ENCODE measurements at regions not wholly inside any gene's neighbourhood (a gene's known extent, or its start where the extent isn't known, plus 50 kb on each side); places are given as distances from the start of the nearest gene placed in this dataset.

DNA sequence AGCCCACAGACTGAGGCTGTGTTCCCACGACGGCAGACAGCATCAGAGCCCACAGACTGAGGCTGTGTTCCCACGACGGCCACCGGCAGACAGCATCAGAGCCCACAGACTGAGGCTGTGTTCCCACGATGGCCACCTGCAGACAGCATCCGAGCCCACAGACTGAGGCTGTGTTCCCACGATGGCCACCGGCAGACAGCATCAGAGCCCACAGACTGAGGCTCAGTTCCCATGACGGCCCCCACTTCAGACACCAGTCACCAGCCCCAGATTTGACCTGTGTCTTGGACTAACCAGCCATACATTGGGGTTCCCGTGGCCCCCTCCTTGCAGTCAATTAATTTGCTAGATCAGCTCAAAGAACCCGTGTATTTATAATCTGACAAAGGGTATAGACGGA, 57.8 kb upstream of the SNTG2 start:
- H3K4me1 ChIP-seq (replicated peaks in 1 of 4; ENCODE audit: control insufficient read depth in 3 of 4, insufficient read depth in 4 of 4, low read length in 3 of 4), result peaks cover 0 to 20% (median 12%) of the 10 kb centered on the region in 4 experiments
- no peak overlapping the region for H2AFZ ChIP-seq (ENCODE audit: low read length)
- no peak overlapping the region for H3K9ac ChIP-seq (replicated peaks in 1 of 4; ENCODE audit: extremely low read depth in 1 of 4, low read depth in 3 of 4, low read length in 3 of 4)
- peak overlapping the region; percentile 77; the same call in 1 of the 2 replicates for H2BK5ac ChIP-seq (ENCODE audit: low read depth, low read length)
- no peak overlapping the region for H3K4me2 ChIP-seq (ENCODE audit: insufficient read depth in 1 of 2, low read depth in 2 of 2, low read length in 2 of 2)
- H4K8ac ChIP-seq (ENCODE audit: extremely low read depth, insufficient read depth, low read length), result no peak overlapping the region
- H3K4ac ChIP-seq (replicated peaks; ENCODE audit: insufficient read length, low read depth, low read length), result no peak overlapping the region
- peak overlapping the region; percentile 83; the same call in 1 of the 2 replicates for H2BK12ac ChIP-seq (ENCODE audit: low read depth, low read length)
- peaks cover 11 to 21% of the 10 kb centered on the region in 2 experiments for H3K9me3 ChIP-seq (ENCODE audit: insufficient read depth in 2 of 2, low read depth in 1 of 2, low read length in 1 of 2)
- no peak overlapping the region for H2BK120ac ChIP-seq (replicated peaks; ENCODE audit: low read depth, low read length)
- H4K91ac ChIP-seq (replicated peaks; ENCODE audit: insufficient read length, low read length), result no peak overlapping the region
- POLR2A ChIA-PET (ENCODE audit: partially characterized antibody), result no interaction called here
- no peaks in the 10 kb centered on the region for H3K23me2 ChIP-seq (ENCODE audit: low read depth, low read length)
- H3K27ac ChIP-seq (ENCODE audit: low read depth, low read length), result no peak overlapping the region
- no peak overlapping the region for H4K5ac ChIP-seq (ENCODE audit: insufficient read length, low read depth, low read length)
- peak overlapping the region; percentile 66; the same call in 1 of the 2 replicates for H2BK20ac ChIP-seq (ENCODE audit: low read length)
- CTCF ChIA-PET (ENCODE audit: partially characterized antibody), result interaction anchor here (0.8 to 2.0 kb wide), 2 partner anchors 10 to 61 kb away, joined by 3 to 4 read pairs; no protein-coding TSS in a partner anchor
- no peak overlapping the region for H3K23ac ChIP-seq (ENCODE audit: insufficient read length)
- no peaks in the 10 kb centered on the region for H4K20me1 ChIP-seq (replicated peaks in 1 of 2; ENCODE audit: control insufficient read depth in 1 of 2, insufficient read depth in 2 of 2, low read length in 2 of 2)
- H3K18ac ChIP-seq (ENCODE audit: extremely low read depth, low read length), result no peak overlapping the region
- DNase-seq (ENCODE audit: low read depth in 1 of 2, low spot score in 2 of 2), result no peak
- no peak overlapping the region for H3K56ac ChIP-seq (replicated peaks; ENCODE audit: insufficient read length, low read depth, low read length)
- 91% methylated on average over 13 of the region's 13 CpGs; no CpG with 5 or more reads in 1 of the 2 experiments for WGBS, 2 experiments (ENCODE audit: extremely low coverage in 1 of 2, insufficient coverage in 1 of 2, insufficient read length in 1 of 2, insufficient replicate concordance in 2 of 2, low coverage in 1 of 2, low lambda C conversion rate in 2 of 2, missing lambda C conversion rate in 1 of 2)
- no peak overlapping the region for H2AK5ac ChIP-seq (ENCODE audit: low read depth, low read length)
- H3K27me3 ChIP-seq (replicated peaks in 1 of 4; ENCODE audit: control insufficient read depth in 3 of 4, extremely low read depth in 1 of 4, insufficient read depth in 3 of 4, low read length in 3 of 4), result no peaks in the 10 kb centered on the region; a peak in 1 of 7 replicates
- H3K14ac ChIP-seq (ENCODE audit: insufficient read length), result no peak overlapping the region
- no peak for FAIRE-seq
- no peaks in the 10 kb centered on the region for H3K36me3 ChIP-seq (ENCODE audit: control insufficient read depth in 2 of 4, insufficient read depth in 4 of 4, low read length in 3 of 4)
- peak overlapping the region; percentile 37; the same call in 1 of the 2 replicates for H2BK15ac ChIP-seq (ENCODE audit: low read length)
- TF ChIP-seq CTBP2 (IDR thresholded peaks at IDR 0.05; ENCODE audit: borderline replicate concordance, insufficient read depth, insufficient read length, low read length) (no peak), HDAC6 (IDR thresholded peaks at IDR 0.05; ENCODE audit: low read depth, low read length) (no peak), RNF2 (IDR thresholded peaks at IDR 0.05; ENCODE audit: borderline replicate concordance, low read depth, low read length, missing control alignments, poor library complexity, severe bottlenecking) (no peak), POU5F1 (IDR thresholded peaks at IDR 0.05; ENCODE audit: low read depth, low read length) (no peak)
- no peaks in the 10 kb centered on the region for H3K79me1 ChIP-seq (ENCODE audit: low read depth, low read length)
- no peaks in the 10 kb centered on the region for H3K79me2 ChIP-seq (ENCODE audit: control insufficient read depth in 1 of 2, insufficient read depth in 2 of 2, low read length in 2 of 2)
- H3K4me3 ChIP-seq (ENCODE audit: extremely low read depth in 1 of 4, insufficient read depth in 2 of 4, low read depth in 3 of 4, low read length in 4 of 4), result no peak overlapping the region
